NCI-H345 treated with DMSO at 0.1 percent for 48 hours (cell line): ENCODE measurements at regions not wholly inside any gene's neighbourhood (a gene's known extent, or its start where the extent isn't known, plus 50 kb on each side); places are given as distances from the start of the nearest gene placed in this dataset.
"Not testable (repeated sequence)": the region's sequence is repeated elsewhere in the genome, so short reads cannot be mapped to it uniquely, and the experiment has no call there.

Experiments
- DNase-seq: peaks from one replicate; lab custom pipeline; 2025; ENCODE audit not compliant: unreplicated experiment; lab: John Stamatoyannopoulos, UW

- DNase-seq, result no peak
Measured at GRCh38 chr20:63145156-63145555, 70.8 kb downstream of the YTHDF1 start.

- no peak for DNase-seq
Measured at GRCh38 chr20:63142933-63143332, 73.0 kb downstream of the YTHDF1 start.

- no peak for DNase-seq
Measured at GRCh38 chr20:63141531-63141930, 74.4 kb downstream of the YTHDF1 start.

GRCh38 chr20:63140514-63141433, 75.2 kb downstream of the YTHDF1 start:
- DNase-seq, result no peak

- no peak for DNase-seq
Measured at GRCh38 chr20:63139837-63140236, 76.1 kb downstream of the YTHDF1 start.

GRCh38 chr20:63139356-63139755, 76.6 kb downstream of the YTHDF1 start:
- DNase-seq, result no peak

- DNase-seq, result no peak
Measured at GRCh38 chr20:63138855-63139341, 77.0 kb downstream of the YTHDF1 start.

- DNase-seq, result no peak
Measured at GRCh38 chr20:63137851-63138415, 78.0 kb downstream of the YTHDF1 start.

GRCh38 chr20:63136296-63136695, 79.6 kb downstream of the YTHDF1 start:
- no peak for DNase-seq

- no peak for DNase-seq
Measured at GRCh38 chr20:63135411-63135810, 80.5 kb downstream of the YTHDF1 start.

- not testable (repeated sequence) for DNase-seq
Measured at GRCh38 chr20:63134711-63135361, 81.1 kb downstream of the YTHDF1 start.

- DNase-seq, result no peak
Measured at GRCh38 chr20:63134201-63134612, 81.7 kb downstream of the YTHDF1 start.

GRCh38 chr20:63133481-63134091, 82.3 kb downstream of the YTHDF1 start:
- DNase-seq, result no peak

GRCh38 chr20:63132715-63133471, 83.0 kb downstream of the YTHDF1 start:
- no peak for DNase-seq

GRCh38 chr20:63132131-63132714, 83.7 kb downstream of the YTHDF1 start:
- DNase-seq, result no peak

- no peak for DNase-seq
Measured at GRCh38 chr20:63130658-63131577, 85.0 kb downstream of the YTHDF1 start.

- DNase-seq, result no peak
Measured at GRCh38 chr20:63129991-63130657, 85.8 kb downstream of the YTHDF1 start.

GRCh38 chr20:63129376-63129965, 86.5 kb downstream of the YTHDF1 start:
- DNase-seq, result no peak
